ENCODE measurements at regions not wholly inside any gene's neighbourhood (a gene's known extent, or its start where the extent isn't known, plus 50 kb on each side); places are given as distances from the start of the nearest gene placed in this dataset.
"Not testable (repeated sequence)": the region's sequence is repeated elsewhere in the genome, so short reads cannot be mapped to it uniquely, and the experiment has no call there.

- Histone ChIP-seq H3K27ac (no peak overlapping the region), H3K4me2 (no peak overlapping the region), H3K79me2 (ENCODE audit: low read depth) (no peaks in the 10 kb centered on the region), H3K27me3 (no peaks in the 10 kb centered on the region), H3K9ac (no peak overlapping the region), H3F3A (ENCODE audit: low read depth) (no peaks in the 10 kb centered on the region), H2AFZ (replicated peaks) (peak overlapping the region; percentile 85), H4K20me1 (ENCODE audit: low read depth) (no peaks in the 10 kb centered on the region), H3K9me3 (ENCODE audit: low read depth) (no peaks in the 10 kb centered on the region), H3K4me1 (peaks cover 7% of the 10 kb centered on the region), H3K36me3 (no peaks in the 10 kb centered on the region), H3K4me3 (no peak overlapping the region)
- no peak for TF ChIP-seq EZH2phosphoT487 (IDR thresholded peaks at IDR 0.05)
- no peak for TF ChIP-seq EZH2 (IDR thresholded peaks at IDR 0.05)
- no peak for TF ChIP-seq CTCF (IDR thresholded peaks at IDR 0.05)
- H3K27me3 Mint-ChIP-seq (ENCODE audit: insufficient read depth, low read depth) = peaks cover 2% of the 10 kb centered on the region
- peaks cover 2% of the 10 kb centered on the region for H3K4me1 Mint-ChIP-seq
- no peaks in the 10 kb centered on the region for H3K36me3 Mint-ChIP-seq
- H3K27ac Mint-ChIP-seq = no peak overlapping the region
- DNase-seq (ENCODE audit: low spot score) = no peak
- H3K4me3 Mint-ChIP-seq = no peak overlapping the region
- H3K9me3 Mint-ChIP-seq = peaks cover 12% of the 10 kb centered on the region
Observed at GRCh38 chr12:94916663-94917062, 86.8 kb downstream of the NDUFA12 start.

- peaks cover 12% of the 10 kb centered on the region for H3K27me3 Mint-ChIP-seq (ENCODE audit: insufficient read depth, low read depth)
- Histone ChIP-seq H4K20me1 (ENCODE audit: low read depth) (no peaks in the 10 kb centered on the region), H3K36me3 (no peaks in the 10 kb centered on the region), H3K4me2 (peak overlapping the region; percentile 27), H3F3A (ENCODE audit: low read depth) (peaks cover 6% of the 10 kb centered on the region), H3K4me3 (no peak overlapping the region), H3K9ac (no peak overlapping the region), H3K27ac (no peak overlapping the region), H2AFZ (replicated peaks) (no peak overlapping the region), H3K9me3 (ENCODE audit: low read depth) (no peaks in the 10 kb centered on the region), H3K79me2 (ENCODE audit: low read depth) (no peaks in the 10 kb centered on the region), H3K27me3 (no peaks in the 10 kb centered on the region), H3K4me1 (peaks cover 9% of the 10 kb centered on the region)
- H3K36me3 Mint-ChIP-seq = no peaks in the 10 kb centered on the region
- TF ChIP-seq EZH2 (IDR thresholded peaks at IDR 0.05) (no peak), CTCF (IDR thresholded peaks at IDR 0.05) (no peak), EZH2phosphoT487 (IDR thresholded peaks at IDR 0.05) (no peak)
- peaks cover 9% of the 10 kb centered on the region for H3K4me1 Mint-ChIP-seq
- DNase-seq (ENCODE audit: low spot score) = peak; percentile 11
- peaks cover 19% of the 10 kb centered on the region for H3K9me3 Mint-ChIP-seq
- peak overlapping the region; percentile 64 for H3K27ac Mint-ChIP-seq
- H3K4me3 Mint-ChIP-seq = peak overlapping the region; percentile 44
Observed at GRCh38 chr12:94909663-94910062, 93.8 kb downstream of the NDUFA12 start.

GRCh38 chr12:94905749-94906148 lies 97.7 kb downstream of the NDUFA12 start:
- not testable (repeated sequence) for H3F3A ChIP-seq (ENCODE audit: low read depth); H3K27me3 ChIP-seq; H4K20me1 ChIP-seq (ENCODE audit: low read depth); H3K36me3 Mint-ChIP-seq; H3K36me3 ChIP-seq; H3K4me1 ChIP-seq; H3K9ac ChIP-seq; H3K4me2 ChIP-seq; H3K27ac Mint-ChIP-seq; H3K9me3 Mint-ChIP-seq; H3K4me3 ChIP-seq; DNase-seq (ENCODE audit: low spot score); H3K4me1 Mint-ChIP-seq; H3K4me3 Mint-ChIP-seq; H3K27ac ChIP-seq; H2AFZ ChIP-seq (replicated peaks); H3K9me3 ChIP-seq (ENCODE audit: low read depth); H3K79me2 ChIP-seq (ENCODE audit: low read depth)
- peaks cover 12% of the 10 kb centered on the region for H3K27me3 Mint-ChIP-seq (ENCODE audit: insufficient read depth, low read depth)

GRCh38 chr12:94900496-94900895 lies 103.0 kb downstream of the NDUFA12 start:
- no peak overlapping the region for H3K27ac ChIP-seq
- H3K4me1 Mint-ChIP-seq = no peaks in the 10 kb centered on the region
- H3K36me3 ChIP-seq = no peaks in the 10 kb centered on the region
- H3K9ac ChIP-seq = no peak overlapping the region
- H4K20me1 ChIP-seq (ENCODE audit: low read depth) = no peaks in the 10 kb centered on the region
- no peak for DNase-seq (ENCODE audit: low spot score)
- peaks cover 3% of the 10 kb centered on the region for H3K9me3 Mint-ChIP-seq
- H3F3A ChIP-seq (ENCODE audit: low read depth) = no peaks in the 10 kb centered on the region
- no peak overlapping the region for H3K4me2 ChIP-seq
- no peaks in the 10 kb centered on the region for H3K79me2 ChIP-seq (ENCODE audit: low read depth)
- H2AFZ ChIP-seq (replicated peaks) = no peak overlapping the region
- no peak overlapping the region for H3K27ac Mint-ChIP-seq
- H3K4me3 Mint-ChIP-seq = no peak overlapping the region
- peaks cover 2% of the 10 kb centered on the region for H3K27me3 Mint-ChIP-seq (ENCODE audit: insufficient read depth, low read depth)
- no peaks in the 10 kb centered on the region for H3K27me3 ChIP-seq
- no peaks in the 10 kb centered on the region for H3K4me1 ChIP-seq
- no peak overlapping the region for H3K4me3 ChIP-seq
- no peaks in the 10 kb centered on the region for H3K36me3 Mint-ChIP-seq
- no peaks in the 10 kb centered on the region for H3K9me3 ChIP-seq (ENCODE audit: low read depth)
- TF ChIP-seq EZH2 (IDR thresholded peaks at IDR 0.05) (no peak), CTCF (IDR thresholded peaks at IDR 0.05) (no peak), EZH2phosphoT487 (IDR thresholded peaks at IDR 0.05) (no peak)
